Keratinocyte (primary cell): ENCODE measurements at regions not wholly inside any gene's neighbourhood (a gene's known extent, or its start where the extent isn't known, plus 50 kb on each side); places are given as distances from the start of the nearest gene placed in this dataset.

ENCODE experiments used
- DNase-seq: peaks from one replicate; pipeline ENCODE4 v3.0.0-alpha.2; 2011; ENCODE audit warnings: low read depth, missing footprints, low spot score
- FAIRE-seq: peaks from 2 replicates; lab custom pipeline; 2011; peaks lifted over from hg19 to GRCh38; lab: Jason Lieb, UNC
- H2AFZ ChIP-seq: 2 replicates; pipeline ENCODE4 v1.6.0; 2012; ENCODE audit warnings: low read length, control low read depth, inconsistent platforms; ENCODE audit not compliant: control insufficient read depth
- H3K27ac ChIP-seq: 2 replicates; pipeline ENCODE4 v1.5.1; 2011; ENCODE audit warnings: low read length; ENCODE audit not compliant: control insufficient read depth, insufficient read depth
- H3K27me3 ChIP-seq: 3 replicates; pipeline ENCODE4 v1.6.0; 2011; ENCODE audit warnings: low read length; ENCODE audit not compliant: control insufficient read depth, insufficient read depth; ENCODE audit errors: extremely low read depth
- H3K36me3 ChIP-seq, 2 experiments: 2 replicates in 1 of 2; 3 replicates in 1 of 2; pipeline ENCODE4 v1.5.1; 2011; ENCODE audit warnings: low read length in 2 of 2, mild to moderate bottlenecking in 1 of 2; ENCODE audit not compliant: control insufficient read depth in 2 of 2, insufficient read depth in 2 of 2; ENCODE audit errors: extremely low read depth in 1 of 2
- H3K4me1 ChIP-seq: 3 replicates; pipeline ENCODE4 v1.5.1; 2011; ENCODE audit warnings: low read length; ENCODE audit not compliant: control insufficient read depth, insufficient read depth; ENCODE audit errors: extremely low read depth
- H3K4me2 ChIP-seq: 3 replicates; pipeline ENCODE4 v1.6.0; 2011; ENCODE audit warnings: low read depth, low read length; ENCODE audit not compliant: control insufficient read depth, insufficient read depth; ENCODE audit errors: extremely low read depth
- H3K4me3 ChIP-seq, 3 experiments: fragments of 200-600 bp in 1 of 3; sonication (generic) in 1 of 3; 2 replicates in 2 of 3; 3 replicates in 1 of 3; pipeline ENCODE4 v1.5.1; 2011 to 2016; ENCODE audit warnings: low read length in 3 of 3, mild to moderate bottlenecking in 3 of 3, control low read depth in 2 of 3, inconsistent platforms in 1 of 3, low read depth in 1 of 3, mixed read lengths in 1 of 3, mixed run types in 1 of 3, moderate library complexity in 1 of 3; ENCODE audit not compliant: control insufficient read depth in 2 of 3, insufficient read depth in 2 of 3; ENCODE audit errors: extremely low read depth in 1 of 3
- H3K79me2 ChIP-seq: 2 replicates; pipeline ENCODE4 v1.6.0; 2012; ENCODE audit warnings: low read length; ENCODE audit not compliant: control insufficient read depth, insufficient read depth
- H3K9ac ChIP-seq: 3 replicates; pipeline ENCODE4 v1.6.0; 2011; ENCODE audit warnings: low read length; ENCODE audit not compliant: control insufficient read depth, insufficient read depth; ENCODE audit errors: extremely low read depth
- H3K9me1 ChIP-seq: 3 replicates; pipeline ENCODE4 v1.6.0; 2011; ENCODE audit warnings: low read length; ENCODE audit not compliant: control insufficient read depth, insufficient read depth; ENCODE audit errors: extremely low read depth
- H3K9me3 ChIP-seq: 2 replicates; pipeline ENCODE4 v1.5.1; 2012; ENCODE audit warnings: low read depth, low read length; ENCODE audit not compliant: control insufficient read depth
- H4K20me1 ChIP-seq: 3 replicates; pipeline ENCODE4 v1.6.0; 2011; ENCODE audit warnings: low read length; ENCODE audit not compliant: control insufficient read depth, insufficient read depth; ENCODE audit errors: extremely low read depth
- CTCF ChIP-seq, 3 experiments: IDR thresholded peaks in 1 of 3; conservative IDR thresholded peaks in 1 of 3; optimal IDR thresholded peaks in 1 of 3; 2 replicates in 2 of 3; 3 replicates in 1 of 3; pipeline versions ENCODE3 to v1.5.1; 2011; ENCODE audit warnings: low read length in 3 of 3, mild to moderate bottlenecking in 3 of 3, moderate library complexity in 2 of 3, control low read depth in 1 of 3, inconsistent platforms in 1 of 3; ENCODE audit not compliant: insufficient read depth in 2 of 3; ENCODE audit errors: extremely low read depth in 1 of 3
- EZH2 ChIP-seq: IDR thresholded peaks from one replicate; pipeline ENCODE4 v1.6.1; 2012; ENCODE audit warnings: inconsistent platforms, mild to moderate bottlenecking, low read length, moderate library complexity
- dilution Hi-C: fragments of 300-500 bp; cut with MboI; formaldehyde crosslinking; loops from one replicate; pipeline ENCODE4 v1.7.0; 2020; ENCODE audit warnings: low sequenced_read_pairs; ENCODE audit not compliant: extremely low pct_ligation_motif_present

GRCh38 chr9:2913026-2913425 lies 69.1 kb upstream of the PUM3 start:
- H4K20me1 ChIP-seq, result no peaks in the 10 kb centered on the region
- DNase-seq (no peak), FAIRE-seq (no peak)
- H3K4me1 ChIP-seq, result no peaks in the 10 kb centered on the region
- TF ChIP-seq EZH2 (no peak), CTCF (optimal IDR thresholded peaks at IDR 0.05 in 1 of 3, IDR thresholded peaks at IDR 0.05 in 1 of 3, conservative IDR thresholded peaks at IDR 0.05 in 1 of 3; ENCODE audit: extremely low read depth in 1 of 3, insufficient read depth in 2 of 3, low read length in 3 of 3) (no peak)
- no peaks in the 10 kb centered on the region for H3K9me1 ChIP-seq
- no peaks in the 10 kb centered on the region for H3K9me3 ChIP-seq
- H3K27ac ChIP-seq, result no peak overlapping the region
- H3K9ac ChIP-seq, result no peak overlapping the region
- no peaks in the 10 kb centered on the region for H3K27me3 ChIP-seq
- no peak overlapping the region for H3K4me2 ChIP-seq
- H3K36me3 ChIP-seq, result no peaks in the 10 kb centered on the region
- no peak overlapping the region for H2AFZ ChIP-seq
- dilution Hi-C loops, result no loop called here
- H3K4me3 ChIP-seq, result no peak overlapping the region
- no peaks in the 10 kb centered on the region for H3K79me2 ChIP-seq

- H3K36me3 ChIP-seq, result no peaks in the 10 kb centered on the region
- dilution Hi-C loops, result no loop called here
- H2AFZ ChIP-seq, result no peak overlapping the region
- no peak overlapping the region for H3K9ac ChIP-seq
- H3K9me1 ChIP-seq, result no peaks in the 10 kb centered on the region
- FAIRE-seq (no peak), DNase-seq (no peak)
- no peaks in the 10 kb centered on the region for H3K9me3 ChIP-seq
- no peaks in the 10 kb centered on the region for H3K79me2 ChIP-seq
- no peaks in the 10 kb centered on the region for H3K4me1 ChIP-seq
- H4K20me1 ChIP-seq, result no peaks in the 10 kb centered on the region
- H3K4me3 ChIP-seq, result no peak overlapping the region
- no peak overlapping the region for H3K4me2 ChIP-seq
- TF ChIP-seq EZH2 (no peak), CTCF (optimal IDR thresholded peaks at IDR 0.05 in 1 of 3, IDR thresholded peaks at IDR 0.05 in 1 of 3, conservative IDR thresholded peaks at IDR 0.05 in 1 of 3; ENCODE audit: extremely low read depth in 1 of 3, insufficient read depth in 2 of 3, low read length in 3 of 3) (no peak)
- no peaks in the 10 kb centered on the region for H3K27me3 ChIP-seq
- H3K27ac ChIP-seq, result no peak overlapping the region
Observed at GRCh38 chr9:2907411-2907810, 63.5 kb upstream of the PUM3 start.
